Keratinocyte (primary cell): ENCODE measurements at regions not wholly inside any gene's neighbourhood (a gene's known extent, or its start where the extent isn't known, plus 50 kb on each side); places are given as distances from the start of the nearest gene placed in this dataset.

ENCODE experiments used
- DNase-seq: peaks from one replicate; pipeline ENCODE4 v3.0.0-alpha.2; 2011; ENCODE audit warnings: low read depth, missing footprints, low spot score
- FAIRE-seq: peaks from 2 replicates; lab custom pipeline; 2011; peaks lifted over from hg19 to GRCh38; lab: Jason Lieb, UNC
- H2AFZ ChIP-seq: 2 replicates; pipeline ENCODE4 v1.6.0; 2012; ENCODE audit warnings: low read length, control low read depth, inconsistent platforms; ENCODE audit not compliant: control insufficient read depth
- H3K27ac ChIP-seq: 2 replicates; pipeline ENCODE4 v1.5.1; 2011; ENCODE audit warnings: low read length; ENCODE audit not compliant: control insufficient read depth, insufficient read depth
- H3K27me3 ChIP-seq: 3 replicates; pipeline ENCODE4 v1.6.0; 2011; ENCODE audit warnings: low read length; ENCODE audit not compliant: control insufficient read depth, insufficient read depth; ENCODE audit errors: extremely low read depth
- H3K36me3 ChIP-seq, 2 experiments: 2 replicates in 1 of 2; 3 replicates in 1 of 2; pipeline ENCODE4 v1.5.1; 2011; ENCODE audit warnings: low read length in 2 of 2, mild to moderate bottlenecking in 1 of 2; ENCODE audit not compliant: control insufficient read depth in 2 of 2, insufficient read depth in 2 of 2; ENCODE audit errors: extremely low read depth in 1 of 2
- H3K4me1 ChIP-seq: 3 replicates; pipeline ENCODE4 v1.5.1; 2011; ENCODE audit warnings: low read length; ENCODE audit not compliant: control insufficient read depth, insufficient read depth; ENCODE audit errors: extremely low read depth
- H3K4me2 ChIP-seq: 3 replicates; pipeline ENCODE4 v1.6.0; 2011; ENCODE audit warnings: low read depth, low read length; ENCODE audit not compliant: control insufficient read depth, insufficient read depth; ENCODE audit errors: extremely low read depth
- H3K4me3 ChIP-seq, 3 experiments: fragments of 200-600 bp in 1 of 3; sonication (generic) in 1 of 3; 2 replicates in 2 of 3; 3 replicates in 1 of 3; pipeline ENCODE4 v1.5.1; 2011 to 2016; ENCODE audit warnings: low read length in 3 of 3, mild to moderate bottlenecking in 3 of 3, control low read depth in 2 of 3, inconsistent platforms in 1 of 3, low read depth in 1 of 3, mixed read lengths in 1 of 3, mixed run types in 1 of 3, moderate library complexity in 1 of 3; ENCODE audit not compliant: control insufficient read depth in 2 of 3, insufficient read depth in 2 of 3; ENCODE audit errors: extremely low read depth in 1 of 3
- H3K79me2 ChIP-seq: 2 replicates; pipeline ENCODE4 v1.6.0; 2012; ENCODE audit warnings: low read length; ENCODE audit not compliant: control insufficient read depth, insufficient read depth
- H3K9ac ChIP-seq: 3 replicates; pipeline ENCODE4 v1.6.0; 2011; ENCODE audit warnings: low read length; ENCODE audit not compliant: control insufficient read depth, insufficient read depth; ENCODE audit errors: extremely low read depth
- H3K9me1 ChIP-seq: 3 replicates; pipeline ENCODE4 v1.6.0; 2011; ENCODE audit warnings: low read length; ENCODE audit not compliant: control insufficient read depth, insufficient read depth; ENCODE audit errors: extremely low read depth
- H3K9me3 ChIP-seq: 2 replicates; pipeline ENCODE4 v1.5.1; 2012; ENCODE audit warnings: low read depth, low read length; ENCODE audit not compliant: control insufficient read depth
- H4K20me1 ChIP-seq: 3 replicates; pipeline ENCODE4 v1.6.0; 2011; ENCODE audit warnings: low read length; ENCODE audit not compliant: control insufficient read depth, insufficient read depth; ENCODE audit errors: extremely low read depth
- CTCF ChIP-seq, 3 experiments: IDR thresholded peaks in 1 of 3; conservative IDR thresholded peaks in 1 of 3; optimal IDR thresholded peaks in 1 of 3; 2 replicates in 2 of 3; 3 replicates in 1 of 3; pipeline versions ENCODE3 to v1.5.1; 2011; ENCODE audit warnings: low read length in 3 of 3, mild to moderate bottlenecking in 3 of 3, moderate library complexity in 2 of 3, control low read depth in 1 of 3, inconsistent platforms in 1 of 3; ENCODE audit not compliant: insufficient read depth in 2 of 3; ENCODE audit errors: extremely low read depth in 1 of 3
- EZH2 ChIP-seq: IDR thresholded peaks from one replicate; pipeline ENCODE4 v1.6.1; 2012; ENCODE audit warnings: inconsistent platforms, mild to moderate bottlenecking, low read length, moderate library complexity
- dilution Hi-C: fragments of 300-500 bp; cut with MboI; formaldehyde crosslinking; loops from one replicate; pipeline ENCODE4 v1.7.0; 2020; ENCODE audit warnings: low sequenced_read_pairs; ENCODE audit not compliant: extremely low pct_ligation_motif_present

GRCh38 chr4:114466299-114466698 lies 132.3 kb upstream of the UGT8 start:
- H3K27ac ChIP-seq, result no peak overlapping the region
- no peak overlapping the region for H3K4me2 ChIP-seq
- H3K9me1 ChIP-seq, result no peaks in the 10 kb centered on the region
- H3K4me3 ChIP-seq, result no peak overlapping the region
- no peaks in the 10 kb centered on the region for H3K9me3 ChIP-seq
- H3K4me1 ChIP-seq, result no peaks in the 10 kb centered on the region
- dilution Hi-C loops, result no loop called here
- no peaks in the 10 kb centered on the region for H4K20me1 ChIP-seq
- no peak overlapping the region for H2AFZ ChIP-seq
- H3K36me3 ChIP-seq, result no peaks in the 10 kb centered on the region
- TF ChIP-seq CTCF (optimal IDR thresholded peaks at IDR 0.05 in 1 of 3, IDR thresholded peaks at IDR 0.05 in 1 of 3, conservative IDR thresholded peaks at IDR 0.05 in 1 of 3; ENCODE audit: extremely low read depth in 1 of 3, insufficient read depth in 2 of 3, low read length in 3 of 3) (no peak), EZH2 (no peak)
- H3K79me2 ChIP-seq, result no peaks in the 10 kb centered on the region
- FAIRE-seq, result no peak
- no peak for DNase-seq
- H3K27me3 ChIP-seq, result no peaks in the 10 kb centered on the region
- H3K9ac ChIP-seq, result no peak overlapping the region

- no peaks in the 10 kb centered on the region for H3K9me1 ChIP-seq
- DNase-seq (no peak), FAIRE-seq (no peak)
- no peaks in the 10 kb centered on the region for H3K9me3 ChIP-seq
- no peaks in the 10 kb centered on the region for H3K79me2 ChIP-seq
- dilution Hi-C loops, result no loop called here
- no peak overlapping the region for H3K27ac ChIP-seq
- H3K36me3 ChIP-seq, result no peaks in the 10 kb centered on the region
- no peak overlapping the region for H3K4me3 ChIP-seq
- no peaks in the 10 kb centered on the region for H3K4me1 ChIP-seq
- H3K9ac ChIP-seq, result no peak overlapping the region
- no peaks in the 10 kb centered on the region for H3K27me3 ChIP-seq
- no peak overlapping the region for H3K4me2 ChIP-seq
- no peak for TF ChIP-seq EZH2
- TF ChIP-seq CTCF (optimal IDR thresholded peaks at IDR 0.05 in 1 of 3, IDR thresholded peaks at IDR 0.05 in 1 of 3, conservative IDR thresholded peaks at IDR 0.05 in 1 of 3; ENCODE audit: extremely low read depth in 1 of 3, insufficient read depth in 2 of 3, low read length in 3 of 3), result no peak
- H4K20me1 ChIP-seq, result no peaks in the 10 kb centered on the region
- H2AFZ ChIP-seq, result no peak overlapping the region
Measured at GRCh38 chr4:114472269-114473032, 126.2 kb upstream of the UGT8 start.
